HL-60 (cell line): ENCODE measurements at regions not wholly inside any gene's neighbourhood (a gene's known extent, or its start where the extent isn't known, plus 50 kb on each side); places are given as distances from the start of the nearest gene placed in this dataset.

Experiments used
- DNase-seq, 2 experiments: peaks; one replicate each; pipeline ENCODE4 v3.0.0-alpha.2; 2010 to 2020; ENCODE audit warnings: low read depth in 1 of 2, low spot score in 1 of 2
- H3K27ac ChIP-seq: fragments of 250-450 bp; sonication (Bioruptor Pico); replicated peaks from 2 replicates; pipeline ENCODE4 v1.5.1; 2020; ENCODE audit warnings: mild to moderate bottlenecking, moderate library complexity
- H3K27me3 ChIP-seq: fragments of 250-450 bp; sonication (Bioruptor Pico); 2 replicates; pipeline ENCODE4 v1.5.1; 2021; ENCODE audit warnings: mild to moderate bottlenecking, moderate library complexity; ENCODE audit not compliant: insufficient read depth, poor library complexity, severe bottlenecking
- H3K4me3 ChIP-seq: replicated peaks from 2 replicates; pipeline ENCODE4 v1.5.1; 2011; ENCODE audit warnings: mild to moderate bottlenecking, control low read depth, low read length; ENCODE audit not compliant: insufficient read depth
- CTCF ChIP-seq: IDR thresholded peaks from one replicate; pipeline ENCODE4 v1.5.1; 2011; ENCODE audit warnings: low read length, control low read depth, inconsistent platforms; ENCODE audit not compliant: insufficient read depth
- GABPA ChIP-seq: IDR thresholded peaks from 2 replicates; pipeline ENCODE4 v1.6.1; 2012; ENCODE audit warnings: low read depth
- POLR2AphosphoS5 ChIP-seq: IDR thresholded peaks from 2 replicates; pipeline ENCODE4 v1.6.1; 2012; ENCODE audit warnings: low read depth
- REST ChIP-seq: IDR thresholded peaks from 2 replicates; pipeline ENCODE4 v1.6.1; 2012; ENCODE audit warnings: low read depth; ENCODE audit not compliant: insufficient replicate concordance
- SPI1 ChIP-seq: IDR thresholded peaks from 2 replicates; pipeline ENCODE4 v1.6.1; 2012; ENCODE audit warnings: low read depth, mild to moderate bottlenecking, borderline replicate concordance

GRCh38 chr3:144165482-144165881, 193.9 kb downstream of the DIPK2A start:
- no peak for DNase-seq
- no peak for TF ChIP-seq CTCF
- TF ChIP-seq SPI1 = no peak
- no peak for TF ChIP-seq POLR2AphosphoS5
- no peak for TF ChIP-seq GABPA
- TF ChIP-seq REST = no peak
- no peak overlapping the region for H3K27ac ChIP-seq

GRCh38 chr3:144167634-144168033, 196.0 kb downstream of the DIPK2A start:
- TF ChIP-seq POLR2AphosphoS5 = no peak
- no peak for TF ChIP-seq GABPA
- TF ChIP-seq SPI1 = no peak
- no peak for TF ChIP-seq REST
- TF ChIP-seq CTCF = no peak
- Histone ChIP-seq H3K27me3 (no peaks in the 10 kb centered on the region), H3K27ac (no peak overlapping the region), H3K4me3 (no peak overlapping the region)
- DNase-seq = no peak

More at GRCh38 chr3:144165482-144165881, 193.9 kb downstream of the DIPK2A start:
- Histone ChIP-seq H3K4me3 (no peak overlapping the region), H3K27me3 (no peaks in the 10 kb centered on the region)

GRCh38 chr3:144173491-144173890, 201.9 kb downstream of the DIPK2A start:
- TF ChIP-seq REST (no peak), GABPA (no peak), POLR2AphosphoS5 (no peak), SPI1 (no peak), CTCF (no peak)
- no peak overlapping the region for H3K4me3 ChIP-seq

More at GRCh38 chr3:144173491-144173890, 201.9 kb downstream of the DIPK2A start:
- no peak for DNase-seq
- Histone ChIP-seq H3K27me3 (no peaks in the 10 kb centered on the region), H3K27ac (no peak overlapping the region)
